ENCODE measurements at regions not wholly inside any gene's neighbourhood (a gene's known extent, or its start where the extent isn't known, plus 50 kb on each side); places are given as distances from the start of the nearest gene placed in this dataset.

DNA sequence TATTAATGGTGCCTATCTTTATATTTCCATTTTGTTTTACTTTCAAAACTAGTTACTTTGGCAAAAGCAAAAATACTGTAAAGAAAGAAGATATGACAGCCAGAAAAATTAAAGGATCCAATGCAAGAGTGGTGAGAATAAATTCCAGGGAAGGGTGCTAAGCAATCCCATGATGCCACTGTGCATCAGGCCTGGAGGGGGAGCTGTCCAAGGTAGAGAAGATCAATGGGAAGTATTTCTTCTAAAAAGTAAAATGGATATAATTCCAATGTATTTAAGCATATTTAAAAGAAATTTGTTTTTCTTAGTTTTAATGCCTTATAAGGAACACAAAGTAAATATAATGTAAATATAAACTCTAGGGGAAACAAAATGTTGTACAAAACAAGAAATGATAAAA lies 1382.2 kb upstream of the B3GALT2 start:
- Histone ChIP-seq H3K27ac (no peak overlapping the region), H3K4me3 (no peak overlapping the region)
- no peak for DNase-seq (ENCODE audit: low spot score)
- no peak for TF ChIP-seq CTCF (IDR thresholded peaks at IDR 0.05)

DNA sequence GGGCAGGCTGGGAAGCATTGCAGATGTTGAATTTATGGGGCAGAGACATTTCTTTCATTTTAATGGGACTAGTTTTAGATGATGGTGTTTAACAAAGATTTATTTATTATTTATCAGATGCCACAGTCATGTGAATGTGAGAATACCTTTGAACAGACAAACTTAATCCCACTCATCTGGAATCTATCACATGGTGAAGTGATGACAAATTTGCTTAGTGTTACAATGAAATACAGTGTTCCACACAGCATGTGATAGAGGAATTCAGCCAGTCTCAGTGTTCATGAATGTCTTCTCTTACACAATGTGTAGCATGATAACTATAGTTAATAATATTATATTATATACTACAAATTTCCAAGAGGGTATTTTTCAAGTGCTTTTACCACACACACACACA lies 1361.7 kb upstream of the B3GALT2 start:
- no peak for TF ChIP-seq CTCF (IDR thresholded peaks at IDR 0.05)
- no peak overlapping the region for H3K4me3 ChIP-seq
- H3K27ac ChIP-seq, result no peak overlapping the region
- DNase-seq (ENCODE audit: low spot score), result no peak

DNA sequence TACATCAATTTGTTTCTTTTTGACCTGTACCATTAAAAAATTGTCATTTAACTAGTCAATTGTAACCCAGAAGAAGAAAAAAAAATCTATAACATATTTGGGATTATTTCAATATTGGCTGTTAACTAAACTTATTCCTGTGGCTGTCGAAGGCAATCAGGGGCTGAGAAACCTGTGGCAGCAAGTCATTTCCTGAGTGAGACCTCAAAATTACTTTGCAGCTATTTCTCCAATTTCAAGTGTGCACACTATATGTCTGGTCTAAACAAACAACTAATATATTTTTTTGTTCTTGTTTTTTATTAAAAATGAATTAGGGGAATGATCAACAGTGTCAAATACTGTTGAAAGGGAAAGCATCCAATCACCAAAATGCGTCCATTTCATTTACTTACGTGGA lies 1357.6 kb upstream of the B3GALT2 start:
- no peak overlapping the region for H3K27ac ChIP-seq
- no peak overlapping the region for H3K4me3 ChIP-seq
- no peak for TF ChIP-seq CTCF (IDR thresholded peaks at IDR 0.05)
- no peak for DNase-seq (ENCODE audit: low spot score)

GRCh38 chr1:194538453-194538852 lies 1352.0 kb upstream of the B3GALT2 start:
- no peak for DNase-seq (ENCODE audit: low spot score)
- TF ChIP-seq CTCF (IDR thresholded peaks at IDR 0.05), result no peak
- Histone ChIP-seq H3K27ac (no peak overlapping the region), H3K4me3 (no peak overlapping the region)

DNA sequence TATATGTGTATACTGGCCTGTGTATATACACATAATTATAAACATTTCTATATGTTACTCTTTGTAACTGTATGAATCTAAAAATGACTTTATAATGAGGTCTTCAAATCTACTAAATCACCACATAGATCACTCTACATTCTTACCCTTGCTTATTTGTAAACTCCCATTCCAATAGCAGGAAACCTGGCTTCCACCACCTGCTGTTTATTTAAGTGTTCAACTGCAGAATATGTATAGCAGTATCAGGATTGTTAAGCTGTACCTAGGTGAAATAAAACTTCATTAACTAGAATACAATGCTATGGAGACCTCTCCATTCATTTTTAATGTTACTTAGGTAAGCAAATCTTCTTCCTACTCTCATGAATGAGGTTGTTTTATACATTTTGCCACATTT lies 1351.1 kb upstream of the B3GALT2 start:
- H3K4me3 ChIP-seq, result no peak overlapping the region
- no peak overlapping the region for H3K27ac ChIP-seq
- no peak for TF ChIP-seq CTCF (IDR thresholded peaks at IDR 0.05)
- DNase-seq (ENCODE audit: low spot score), result no peak

GRCh38 chr1:194535369-194535768 lies 1349.0 kb upstream of the B3GALT2 start:
- TF ChIP-seq CTCF (IDR thresholded peaks at IDR 0.05), result no peak
- no peak overlapping the region for H3K4me3 ChIP-seq
- no peak overlapping the region for H3K27ac ChIP-seq
- DNase-seq (ENCODE audit: low spot score), result no peak

DNA sequence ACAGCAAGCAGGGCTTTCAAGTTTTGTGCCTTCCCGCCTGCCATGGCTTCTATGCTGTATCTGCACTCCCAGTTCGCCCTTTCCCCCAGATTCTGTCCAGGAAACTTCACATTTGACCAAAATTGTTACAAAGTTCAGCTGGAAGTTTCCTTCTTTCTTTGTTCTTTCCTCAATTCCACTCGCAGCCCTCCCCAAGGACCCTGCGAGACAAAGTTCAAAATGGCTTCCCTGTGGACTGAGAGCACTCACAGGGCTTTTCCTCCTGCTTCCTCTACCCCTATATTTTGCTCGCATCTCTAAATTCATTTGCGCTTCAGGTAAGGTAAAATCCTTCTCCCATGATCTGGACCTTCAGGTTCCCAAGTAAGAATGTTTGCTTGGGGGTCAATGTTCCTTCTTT lies 1348.4 kb upstream of the B3GALT2 start:
- no peak overlapping the region for H3K4me3 ChIP-seq
- no peak for TF ChIP-seq CTCF (IDR thresholded peaks at IDR 0.05)
- H3K27ac ChIP-seq, result no peak overlapping the region
- no peak for DNase-seq (ENCODE audit: low spot score)
